Right lobe of liver (tissue), 6 donors: ENCODE measurements at regions not wholly inside any gene's neighbourhood (a gene's known extent, or its start where the extent isn't known, plus 50 kb on each side); places are given as distances from the start of the nearest gene placed in this dataset.

Experiments used
- ATAC-seq, 4 donors: fragments of 200-7000 bp; cut with Tn5 transposase; one replicate each; pipeline ENCODE4 v1.9.1; 2020; ENCODE audit warnings: mild to moderate bottlenecking in 4 of 4, moderate library complexity in 4 of 4
- DNase-seq, 3 donors: peaks; one replicate each; pipeline ENCODE4 v3.0.0-alpha.2; 2020
- H3K27ac ChIP-seq, 3 donors: fragments of 200-600 bp; one replicate each; pipeline ENCODE4 v1.8.0; 2022
- H3K27me3 ChIP-seq, 2 donors: fragments of 200-600 bp; one replicate each; pipeline ENCODE4 v1.8.0; 2022
- H3K36me3 ChIP-seq, 4 donors: fragments of 200-600 bp; sonication (generic) in 1 of 4; one replicate each; pipeline versions ENCODE4 v1.5.1 to v1.8.0; 2017 to 2022; ENCODE audit warnings: control low read depth in 1 of 4
- H3K4me1 ChIP-seq, 4 donors: fragments of 200-600 bp; sonication (generic) in 1 of 4; one replicate each; pipeline versions ENCODE4 v1.5.1 to v1.8.0; 2017 to 2022; ENCODE audit warnings: control low read depth in 1 of 4
- H3K4me3 ChIP-seq, 3 donors: fragments of 200-600 bp; one replicate each; pipeline ENCODE4 v1.8.0; 2022
- H3K9me3 ChIP-seq, 4 donors: fragments of 200-600 bp; sonication (generic) in 1 of 4; one replicate each; pipeline versions ENCODE4 v1.5.1 to v1.8.0; 2017 to 2022; ENCODE audit warnings: control low read depth in 1 of 4
- CTCF ChIP-seq, 4 donors: fragments of 200-600 bp in 3 of 4; fragments of 450-650 bp in 1 of 4; IDR thresholded peaks; one replicate each; pipeline versions ENCODE4 v1.5.1 to v1.8.0; 2016 to 2022; ENCODE audit warnings: antibody characterized with exemption in 4 of 4, mild to moderate bottlenecking in 2 of 4
- POLR2A ChIP-seq: fragments of 450-650 bp; IDR thresholded peaks from one replicate; pipeline ENCODE4 v1.6.1; 2017; ENCODE audit warnings: antibody characterized with exemption, mild to moderate bottlenecking
- WGBS: methylation state at CpG from one replicate; pipeline ENCODE4 v1.1.6; 2018; ENCODE audit warnings: low coverage, low lambda C conversion rate; ENCODE audit not compliant: insufficient coverage; ENCODE audit errors: missing lambda C conversion rate; 5-methylcytosine and 5-hydroxymethylcytosine counted together
- intact Hi-C, 2 donors: fragments of 100-400 bp; cut with DNase I; formaldehyde crosslinking; loops; one replicate each; pipeline versions ENCODE4 v1.11.2 to v1.14.1; 2022
- donor health status: DM: no; HTN: yes; CAD: no.
- donor health status: DM: no; HTN: no; CAD: no.
- donor health status: DM: no; HTN: no; CAD: no.
- donor health status: DM: no; HTN: yes; CAD: no.
- donor health status: DM: no; HTN: yes; CAD: no.

- TF ChIP-seq CTCF (IDR thresholded peaks at IDR 0.05) (no peak), POLR2A (no peak)
- Histone ChIP-seq H3K27me3 (no peaks in the 10 kb centered on the region), H3K4me1 (peaks cover 0 to 38% (median 11%) of the 10 kb centered on the region in 4 donors), H3K27ac (peak overlapping the region in 1 of 3 donors; percentile 42), H3K4me3 (no peak overlapping the region), H3K9me3 (no peaks in the 10 kb centered on the region), H3K36me3 (no peaks in the 10 kb centered on the region)
- intact Hi-C loops: no loop called here
- ATAC-seq: peak; percentile 68 to 87 (median 84)
- 33% methylated on average over 4 of the region's 5 CpGs for WGBS
- peak in 2 of 3 donors; percentile 61 to 85 for DNase-seq
Measured at GRCh38 chr12:111067498-111067897, 147.1 kb upstream of the MYL2 start.

- Histone ChIP-seq H3K27me3 (no peaks in the 10 kb centered on the region), H3K27ac (peak overlapping the region in 1 of 3 donors; percentile 42), H3K36me3 (no peaks in the 10 kb centered on the region), H3K9me3 (no peaks in the 10 kb centered on the region), H3K4me3 (no peak overlapping the region), H3K4me1 (peaks cover 0 to 38% (median 11%) of the 10 kb centered on the region in 4 donors)
- ATAC-seq: peak in 2 of 4 donors; percentile 2 to 24
- intact Hi-C loops: no loop called here
- TF ChIP-seq POLR2A (no peak), CTCF (IDR thresholded peaks at IDR 0.05) (no peak)
- WGBS: 72% methylated on average over 4 of the region's 5 CpGs
- DNase-seq: no peak
Measured at GRCh38 chr12:111066744-111067437, 146.5 kb upstream of the MYL2 start.

GRCh38 chr12:111064982-111065381 lies 144.6 kb upstream of the MYL2 start:
- no peak for DNase-seq
- no peaks in the 10 kb centered on the region for H3K27me3 ChIP-seq
- intact Hi-C loops: no loop called here
- ATAC-seq: peak; percentile 9 to 64 (median 30)
- peaks cover 0 to 29% (median 11%) of the 10 kb centered on the region in 4 donors for H3K4me1 ChIP-seq
- no peaks in the 10 kb centered on the region for H3K36me3 ChIP-seq
- 33% methylated on average over 2 of the region's 2 CpGs for WGBS
- no peak overlapping the region for H3K4me3 ChIP-seq
- no peaks in the 10 kb centered on the region for H3K9me3 ChIP-seq
- H3K27ac ChIP-seq: no peak overlapping the region
- no peak for TF ChIP-seq POLR2A
- no peak for TF ChIP-seq CTCF (IDR thresholded peaks at IDR 0.05)

- TF ChIP-seq POLR2A (no peak), CTCF (IDR thresholded peaks at IDR 0.05) (no peak)
- no peaks in the 10 kb centered on the region for H3K27me3 ChIP-seq
- no peak for ATAC-seq
- H3K36me3 ChIP-seq: no peaks in the 10 kb centered on the region
- peaks cover 0 to 29% (median 11%) of the 10 kb centered on the region in 4 donors for H3K4me1 ChIP-seq
- intact Hi-C loops: no loop called here
- no peak for DNase-seq
- no peak overlapping the region for H3K4me3 ChIP-seq
- WGBS: 92% methylated on average over 3 of the region's 3 CpGs
- H3K27ac ChIP-seq: no peak overlapping the region
- no peaks in the 10 kb centered on the region for H3K9me3 ChIP-seq
Measured at GRCh38 chr12:111064154-111064553, 143.8 kb upstream of the MYL2 start.
